HEK293 (cell line): ENCODE measurements at regions not wholly inside any gene's neighbourhood (a gene's known extent, or its start where the extent isn't known, plus 50 kb on each side); places are given as distances from the start of the nearest gene placed in this dataset.

Experiments
- CTCF ChIA-PET: fragments of 350-600 bp; formaldehyde crosslinking; extraction: SDS; loops from one replicate; lab custom pipeline; 2021; ENCODE audit warnings: antibody characterized with exemption; lab: Yijun Ruan, JAX
- POLR2A ChIA-PET: fragments of 300-600 bp; formaldehyde crosslinking; extraction: SDS; loops from one replicate; lab custom pipeline; 2020; ENCODE audit warnings: antibody characterized with exemption, inconsistent platforms; lab: Yijun Ruan, JAX
- H3K27ac ChIP-seq: fragments of 200-500 bp; sonication (Bioruptor generic); 2 replicates; pipeline ENCODE4 v1.5.1; 2014; ENCODE audit warnings: low read depth, low read length, control low read depth, inconsistent platforms; ENCODE audit errors: extremely low read depth
- H3K36me3 ChIP-seq, 2 experiments: fragments of 200-500 bp in 1 of 2; sonication (Bioruptor generic) in 1 of 2; 1 replicate in 1 of 2; 2 replicates in 1 of 2; pipeline ENCODE4 v1.5.1; 2014 to 2017; ENCODE audit warnings: inconsistent platforms in 2 of 2, low read length in 2 of 2; ENCODE audit not compliant: control insufficient read depth in 2 of 2, insufficient read depth in 1 of 2
- H3K4me1 ChIP-seq: fragments of 200-500 bp; sonication (Bioruptor generic); 2 replicates; pipeline ENCODE4 v1.5.1; 2014; ENCODE audit warnings: mild to moderate bottlenecking, low read length, inconsistent platforms; ENCODE audit not compliant: control insufficient read depth, insufficient read depth
- H3K4me3 ChIP-seq: 2 replicates; pipeline ENCODE4 v1.5.1; 2011; ENCODE audit warnings: low read depth, mild to moderate bottlenecking, control low read depth, low read length, moderate library complexity
- H3K9me3 ChIP-seq: fragments of 200-500 bp; sonication (Bioruptor generic); 2 replicates; pipeline ENCODE4 v1.5.1; 2014; ENCODE audit warnings: low read depth, low read length, inconsistent platforms; ENCODE audit not compliant: control insufficient read depth, insufficient read depth
- FEZF1 ChIP-seq: fragments of 450-650 bp; formaldehyde crosslinking; IDR thresholded peaks from 2 replicates; pipeline ENCODE4 v1.5.1; 2016; ENCODE audit warnings: missing biosample characterization, missing genetic modification characterization
- GLIS1 ChIP-seq: fragments of 450-650 bp; formaldehyde crosslinking; IDR thresholded peaks from 2 replicates; pipeline ENCODE4 v1.5.1; 2016; ENCODE audit warnings: missing biosample characterization, missing genetic modification characterization
- KLF16 ChIP-seq: fragments of 450-650 bp; formaldehyde crosslinking; IDR thresholded peaks from 2 replicates; pipeline ENCODE4 v1.5.1; 2017; ENCODE audit warnings: missing biosample characterization, missing genetic modification characterization
- KLF8 ChIP-seq: fragments of 450-650 bp; formaldehyde crosslinking; IDR thresholded peaks from 2 replicates; pipeline ENCODE4 v1.5.1; 2016; ENCODE audit warnings: missing biosample characterization, missing genetic modification characterization
- PRDM2 ChIP-seq: fragments of 450-650 bp; formaldehyde crosslinking; IDR thresholded peaks from 2 replicates; pipeline ENCODE4 v1.5.1; 2016; ENCODE audit warnings: missing biosample characterization, missing genetic modification characterization, borderline replicate concordance
- RBAK ChIP-seq: fragments of 450-650 bp; formaldehyde crosslinking; IDR thresholded peaks from 2 replicates; pipeline ENCODE4 v1.5.1; 2016; ENCODE audit warnings: missing biosample characterization, missing genetic modification characterization
- ZEB2 ChIP-seq: fragments of 450-650 bp; formaldehyde crosslinking; IDR thresholded peaks from 2 replicates; pipeline ENCODE4 v1.5.1; 2016; ENCODE audit warnings: missing biosample characterization, missing genetic modification characterization
- ZFP37 ChIP-seq: fragments of 450-650 bp; formaldehyde crosslinking; IDR thresholded peaks from 2 replicates; pipeline ENCODE4 v1.5.1; 2016; ENCODE audit warnings: missing biosample characterization, missing genetic modification characterization
- ZNF121 ChIP-seq: fragments of 450-650 bp; formaldehyde crosslinking; IDR thresholded peaks from 2 replicates; pipeline ENCODE4 v1.5.1; 2016; ENCODE audit warnings: missing biosample characterization, missing genetic modification characterization
- ZNF132 ChIP-seq: fragments of 450-650 bp; formaldehyde crosslinking; IDR thresholded peaks from 2 replicates; pipeline ENCODE4 v1.5.1; 2017; ENCODE audit warnings: missing biosample characterization, missing genetic modification characterization, borderline replicate concordance
- ZNF138 ChIP-seq: fragments of 450-650 bp; formaldehyde crosslinking; IDR thresholded peaks from 2 replicates; pipeline ENCODE4 v1.5.1; 2016; ENCODE audit warnings: missing biosample characterization, missing genetic modification characterization, borderline replicate concordance
- ZNF473 ChIP-seq: fragments of 450-650 bp; formaldehyde crosslinking; IDR thresholded peaks from 2 replicates; pipeline ENCODE4 v1.5.1; 2017; ENCODE audit warnings: missing biosample characterization, missing genetic modification characterization
- ZNF544 ChIP-seq: fragments of 450-650 bp; formaldehyde crosslinking; IDR thresholded peaks from 2 replicates; pipeline ENCODE4 v1.5.0; 2017; ENCODE audit warnings: missing biosample characterization, missing genetic modification characterization
- ZNF843 ChIP-seq: fragments of 450-650 bp; formaldehyde crosslinking; IDR thresholded peaks from 2 replicates; pipeline ENCODE4 v1.5.1; 2016; ENCODE audit warnings: missing biosample characterization, missing genetic modification characterization
- ZSCAN30 ChIP-seq: fragments of 450-650 bp; IDR thresholded peaks from 2 replicates; pipeline ENCODE4 v1.5.1; 2018; ENCODE audit warnings: missing biosample characterization, mild to moderate bottlenecking, missing genetic modification characterization, moderate library complexity
- TF ChIP-seq, protein P1 (sequence below): sonication (generic); formaldehyde crosslinking; IDR thresholded peaks from 2 replicates; pipeline ENCODE4 v1.8.1; 2022; ENCODE audit warnings: mild to moderate bottlenecking, moderate library complexity, missing genetic modification reagents
- TF ChIP-seq, protein P2 (sequence below): fragments of 450-650 bp; formaldehyde crosslinking; IDR thresholded peaks from 2 replicates; pipeline ENCODE4 v1.5.1; 2016; ENCODE audit warnings: missing biosample characterization, missing genetic modification characterization
- TF ChIP-seq, protein P3 (sequence below): fragments of 450-650 bp; formaldehyde crosslinking; IDR thresholded peaks from 2 replicates; pipeline ENCODE4 v1.5.1; 2016; ENCODE audit warnings: missing biosample characterization, missing genetic modification characterization

DNA sequence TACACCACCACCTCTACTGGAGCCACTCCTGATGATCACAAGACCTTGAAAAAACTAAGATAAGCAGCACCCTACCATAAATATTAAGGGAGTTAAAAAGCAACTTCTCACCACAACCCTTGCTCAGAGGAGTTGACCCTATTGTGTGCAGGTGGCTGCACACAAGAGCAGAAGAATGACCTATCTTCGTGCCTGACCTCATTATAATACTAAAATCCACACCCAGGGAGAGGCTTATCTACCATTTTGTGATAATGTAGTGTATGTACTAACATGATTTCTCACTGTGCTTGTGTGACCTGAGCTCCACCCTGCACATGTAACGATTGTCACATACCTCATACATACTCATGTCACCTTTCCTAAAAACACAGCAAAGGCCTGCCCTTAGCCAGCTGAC, 205.0 kb upstream of the MBL2 start (continued):
- no peak for TF ChIP-seq ZNF138 (tag by site-specific recombination)
- TF ChIP-seq GLIS1 (tag by site-specific recombination) = no peak
- TF ChIP-seq ZNF132 (tag by site-specific recombination) = no peak

DNA sequence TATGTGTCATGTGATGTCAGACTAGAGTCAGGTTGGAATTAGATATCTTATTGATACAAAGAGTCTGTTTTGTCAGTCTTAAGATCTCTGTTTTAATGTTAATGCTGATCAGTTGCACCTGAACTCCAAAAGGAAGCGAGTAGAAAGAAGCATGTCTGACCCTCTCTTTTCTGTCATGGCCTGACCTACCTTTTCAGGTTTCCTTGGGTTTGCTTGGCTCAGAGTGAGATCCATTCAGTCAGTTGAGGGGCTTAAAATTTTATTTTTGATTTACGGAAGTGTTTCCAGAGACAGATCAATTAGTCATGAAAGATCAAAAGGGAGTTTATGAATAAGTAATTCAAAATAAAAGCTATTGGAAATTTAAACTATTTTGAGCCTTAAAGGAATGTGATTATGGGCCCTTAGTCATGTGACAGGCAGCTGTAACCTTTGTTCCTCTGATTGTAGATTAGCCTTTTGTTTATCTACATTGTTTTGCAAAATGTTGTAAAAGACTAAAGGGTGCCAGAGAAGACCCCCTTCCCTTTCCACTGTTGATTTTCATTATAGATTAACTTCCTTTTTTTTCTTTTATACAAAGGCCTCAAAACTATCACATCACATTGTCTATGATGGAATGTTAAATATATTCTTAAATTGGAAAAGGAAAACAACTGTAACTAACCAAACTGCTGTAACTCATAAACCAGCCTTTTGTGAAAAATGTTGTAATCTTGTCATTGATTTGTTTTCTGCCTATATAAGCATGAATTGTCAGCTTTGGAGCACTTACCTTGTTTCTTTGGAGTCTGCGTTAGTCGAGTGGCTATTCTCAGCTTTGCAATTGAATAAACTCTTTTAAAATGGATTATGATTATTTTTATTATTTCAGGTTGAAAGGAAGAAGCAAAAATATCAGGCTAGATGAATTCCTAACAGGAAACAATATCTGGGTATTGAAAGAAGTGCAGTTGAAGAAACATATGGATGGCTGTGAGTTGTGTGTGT, 195.5 kb upstream of the MBL2 start:
- no peaks in the 10 kb centered on the region for H3K9me3 ChIP-seq
- CTCF ChIA-PET = interaction anchor here (0.5 to 0.7 kb wide), 2 partner anchors 56 to 632 kb away, joined by 3 read pairs; no protein-coding TSS in a partner anchor
- H3K36me3 ChIP-seq = no peaks in the 10 kb centered on the region
- no peak for TF ChIP-seq KLF16 (tag by site-specific recombination)
- TF ChIP-seq ZNF121 (tag by site-specific recombination) = no peak
- TF ChIP-seq, protein P1, sequence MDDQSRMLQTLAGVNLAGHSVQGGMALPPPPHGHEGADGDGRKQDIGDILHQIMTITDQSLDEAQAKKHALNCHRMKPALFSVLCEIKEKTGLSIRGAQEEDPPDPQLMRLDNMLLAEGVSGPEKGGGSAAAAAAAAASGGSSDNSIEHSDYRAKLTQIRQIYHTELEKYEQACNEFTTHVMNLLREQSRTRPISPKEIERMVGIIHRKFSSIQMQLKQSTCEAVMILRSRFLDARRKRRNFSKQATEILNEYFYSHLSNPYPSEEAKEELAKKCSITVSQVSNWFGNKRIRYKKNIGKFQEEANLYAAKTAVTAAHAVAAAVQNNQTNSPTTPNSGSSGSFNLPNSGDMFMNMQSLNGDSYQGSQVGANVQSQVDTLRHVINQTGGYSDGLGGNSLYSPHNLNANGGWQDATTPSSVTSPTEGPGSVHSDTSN (CRISPR knock-in tag) = no peak
- TF ChIP-seq ZNF843 (tag by site-specific recombination) = no peak
- no peak for TF ChIP-seq ZFP37 (tag by site-specific recombination)
- TF ChIP-seq, protein P2, sequence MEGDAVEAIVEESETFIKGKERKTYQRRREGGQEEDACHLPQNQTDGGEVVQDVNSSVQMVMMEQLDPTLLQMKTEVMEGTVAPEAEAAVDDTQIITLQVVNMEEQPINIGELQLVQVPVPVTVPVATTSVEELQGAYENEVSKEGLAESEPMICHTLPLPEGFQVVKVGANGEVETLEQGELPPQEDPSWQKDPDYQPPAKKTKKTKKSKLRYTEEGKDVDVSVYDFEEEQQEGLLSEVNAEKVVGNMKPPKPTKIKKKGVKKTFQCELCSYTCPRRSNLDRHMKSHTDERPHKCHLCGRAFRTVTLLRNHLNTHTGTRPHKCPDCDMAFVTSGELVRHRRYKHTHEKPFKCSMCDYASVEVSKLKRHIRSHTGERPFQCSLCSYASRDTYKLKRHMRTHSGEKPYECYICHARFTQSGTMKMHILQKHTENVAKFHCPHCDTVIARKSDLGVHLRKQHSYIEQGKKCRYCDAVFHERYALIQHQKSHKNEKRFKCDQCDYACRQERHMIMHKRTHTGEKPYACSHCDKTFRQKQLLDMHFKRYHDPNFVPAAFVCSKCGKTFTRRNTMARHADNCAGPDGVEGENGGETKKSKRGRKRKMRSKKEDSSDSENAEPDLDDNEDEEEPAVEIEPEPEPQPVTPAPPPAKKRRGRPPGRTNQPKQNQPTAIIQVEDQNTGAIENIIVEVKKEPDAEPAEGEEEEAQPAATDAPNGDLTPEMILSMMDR (tag by site-specific recombination) = no peak
- TF ChIP-seq ZNF473 (tag by site-specific recombination) = no peak
- TF ChIP-seq, all 188 proteins: peak for 0
- no peak overlapping the region for H3K4me3 ChIP-seq
- POLR2A ChIA-PET = no interaction called here
- no peaks in the 10 kb centered on the region for H3K4me1 ChIP-seq
- no peak overlapping the region for H3K27ac ChIP-seq

DNA sequence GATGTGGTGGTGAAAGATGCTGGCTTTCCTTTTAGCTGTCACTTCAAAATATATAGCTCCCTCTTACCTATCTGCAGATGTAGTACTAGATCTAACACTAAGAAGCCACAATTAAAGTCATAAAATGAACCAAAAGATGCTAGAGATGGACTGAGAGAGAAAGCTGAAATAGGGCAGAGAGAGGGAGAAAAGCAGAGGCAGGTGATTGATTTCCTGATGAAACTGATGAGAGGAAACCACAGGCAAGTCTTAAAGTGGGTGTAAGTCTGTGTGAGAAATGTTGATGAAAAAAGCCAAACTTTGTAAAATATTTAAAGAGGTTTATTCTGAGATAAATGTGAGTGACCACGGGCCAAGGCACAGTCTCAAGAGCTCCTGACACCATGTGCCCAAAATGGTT, 194.3 kb upstream of the MBL2 start:
- no peak overlapping the region for H3K27ac ChIP-seq
- no peaks in the 10 kb centered on the region for H3K36me3 ChIP-seq
- no peak for TF ChIP-seq RBAK
- CTCF ChIA-PET = interaction anchor here (0.8 to 1.5 kb wide), 2 partner anchors 17 to 29 kb away, joined by 3 read pairs; no protein-coding TSS in a partner anchor
- no peaks in the 10 kb centered on the region for H3K4me1 ChIP-seq
- H3K9me3 ChIP-seq = no peaks in the 10 kb centered on the region
- POLR2A ChIA-PET = no interaction called here
- no peak overlapping the region for H3K4me3 ChIP-seq

DNA sequence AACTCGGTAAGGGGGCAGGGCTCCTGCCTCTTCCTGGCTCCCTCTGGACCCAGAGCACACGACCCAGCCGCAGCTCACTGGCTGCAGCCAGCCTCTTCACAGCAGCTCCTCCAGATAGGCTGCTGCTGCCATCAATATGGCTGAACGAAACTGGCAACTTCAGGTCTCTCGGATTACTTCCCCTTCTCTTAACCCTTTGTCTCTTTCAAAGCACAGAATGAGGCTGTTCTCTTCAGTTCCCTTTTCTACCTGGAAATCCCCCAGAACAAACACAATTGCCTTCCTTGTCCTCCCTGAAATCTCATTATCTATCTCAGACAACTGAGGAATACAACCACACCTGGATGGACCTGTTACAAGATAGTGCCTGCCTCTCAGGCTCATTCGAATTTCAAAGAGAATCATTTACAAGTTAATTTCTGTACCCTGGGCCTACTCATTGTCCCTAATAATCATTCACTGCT, 193.4 kb upstream of the MBL2 start:
- Histone ChIP-seq H3K36me3 (no peaks in the 10 kb centered on the region), H3K4me1 (no peaks in the 10 kb centered on the region), H3K4me3 (no peak overlapping the region), H3K9me3 (no peaks in the 10 kb centered on the region), H3K27ac (no peak overlapping the region)
- POLR2A ChIA-PET = no interaction called here
- CTCF ChIA-PET = interaction anchor here (0.6 to 1.5 kb wide), 2 partner anchors 16 to 225 kb away, joined by 3 read pairs; no protein-coding TSS in a partner anchor
- TF ChIP-seq, protein P3, sequence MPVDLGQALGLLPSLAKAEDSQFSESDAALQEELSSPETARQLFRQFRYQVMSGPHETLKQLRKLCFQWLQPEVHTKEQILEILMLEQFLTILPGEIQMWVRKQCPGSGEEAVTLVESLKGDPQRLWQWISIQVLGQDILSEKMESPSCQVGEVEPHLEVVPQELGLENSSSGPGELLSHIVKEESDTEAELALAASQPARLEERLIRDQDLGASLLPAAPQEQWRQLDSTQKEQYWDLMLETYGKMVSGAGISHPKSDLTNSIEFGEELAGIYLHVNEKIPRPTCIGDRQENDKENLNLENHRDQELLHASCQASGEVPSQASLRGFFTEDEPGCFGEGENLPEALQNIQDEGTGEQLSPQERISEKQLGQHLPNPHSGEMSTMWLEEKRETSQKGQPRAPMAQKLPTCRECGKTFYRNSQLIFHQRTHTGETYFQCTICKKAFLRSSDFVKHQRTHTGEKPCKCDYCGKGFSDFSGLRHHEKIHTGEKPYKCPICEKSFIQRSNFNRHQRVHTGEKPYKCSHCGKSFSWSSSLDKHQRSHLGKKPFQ (tag by site-specific recombination) = no peak
- no peak for TF ChIP-seq ZEB2 (tag by site-specific recombination)
- TF ChIP-seq KLF8 (tag by site-specific recombination) = no peak
- no peak for TF ChIP-seq ZSCAN30 (tag by site-specific recombination)
- TF ChIP-seq PRDM2 = no peak
- no peak for TF ChIP-seq FEZF1 (tag by site-specific recombination)
- no peak for TF ChIP-seq ZNF544 (tag by site-specific recombination)
